VCaP (cell line): ENCODE measurements at regions not wholly inside any gene's neighbourhood (a gene's known extent, or its start where the extent isn't known, plus 50 kb on each side); places are given as distances from the start of the nearest gene placed in this dataset.

Experiments used
- H3K27ac ChIP-seq: fragments of 450-650 bp; 2 replicates; pipeline ENCODE4 v1.5.1; 2017
- TF ChIP-seq, protein P1 (sequence below): fragments of 450-650 bp; conservative IDR thresholded peaks from 2 replicates; pipeline ENCODE4 v1.5.1; 2017; ENCODE audit warnings: mild to moderate bottlenecking, moderate library complexity

- no peak overlapping the region for H3K27ac ChIP-seq
- TF ChIP-seq, protein P1, sequence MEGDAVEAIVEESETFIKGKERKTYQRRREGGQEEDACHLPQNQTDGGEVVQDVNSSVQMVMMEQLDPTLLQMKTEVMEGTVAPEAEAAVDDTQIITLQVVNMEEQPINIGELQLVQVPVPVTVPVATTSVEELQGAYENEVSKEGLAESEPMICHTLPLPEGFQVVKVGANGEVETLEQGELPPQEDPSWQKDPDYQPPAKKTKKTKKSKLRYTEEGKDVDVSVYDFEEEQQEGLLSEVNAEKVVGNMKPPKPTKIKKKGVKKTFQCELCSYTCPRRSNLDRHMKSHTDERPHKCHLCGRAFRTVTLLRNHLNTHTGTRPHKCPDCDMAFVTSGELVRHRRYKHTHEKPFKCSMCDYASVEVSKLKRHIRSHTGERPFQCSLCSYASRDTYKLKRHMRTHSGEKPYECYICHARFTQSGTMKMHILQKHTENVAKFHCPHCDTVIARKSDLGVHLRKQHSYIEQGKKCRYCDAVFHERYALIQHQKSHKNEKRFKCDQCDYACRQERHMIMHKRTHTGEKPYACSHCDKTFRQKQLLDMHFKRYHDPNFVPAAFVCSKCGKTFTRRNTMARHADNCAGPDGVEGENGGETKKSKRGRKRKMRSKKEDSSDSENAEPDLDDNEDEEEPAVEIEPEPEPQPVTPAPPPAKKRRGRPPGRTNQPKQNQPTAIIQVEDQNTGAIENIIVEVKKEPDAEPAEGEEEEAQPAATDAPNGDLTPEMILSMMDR, result no peak
Observed at GRCh38 chr3:103818398-103818797, 1383.6 kb downstream of the ZPLD1 start.

- H3K27ac ChIP-seq, result no peak overlapping the region
- TF ChIP-seq, protein P1, result no peak
Observed at GRCh38 chr3:103818800-103819199, 1384.0 kb downstream of the ZPLD1 start.

GRCh38 chr3:103825586-103825985 lies 1390.8 kb downstream of the ZPLD1 start:
- H3K27ac ChIP-seq, result no peak overlapping the region
- TF ChIP-seq, protein P1, result no peak

- TF ChIP-seq, protein P1, result no peak
Observed at GRCh38 chr3:103829723-103830326, 1395.0 kb downstream of the ZPLD1 start.

DNA sequence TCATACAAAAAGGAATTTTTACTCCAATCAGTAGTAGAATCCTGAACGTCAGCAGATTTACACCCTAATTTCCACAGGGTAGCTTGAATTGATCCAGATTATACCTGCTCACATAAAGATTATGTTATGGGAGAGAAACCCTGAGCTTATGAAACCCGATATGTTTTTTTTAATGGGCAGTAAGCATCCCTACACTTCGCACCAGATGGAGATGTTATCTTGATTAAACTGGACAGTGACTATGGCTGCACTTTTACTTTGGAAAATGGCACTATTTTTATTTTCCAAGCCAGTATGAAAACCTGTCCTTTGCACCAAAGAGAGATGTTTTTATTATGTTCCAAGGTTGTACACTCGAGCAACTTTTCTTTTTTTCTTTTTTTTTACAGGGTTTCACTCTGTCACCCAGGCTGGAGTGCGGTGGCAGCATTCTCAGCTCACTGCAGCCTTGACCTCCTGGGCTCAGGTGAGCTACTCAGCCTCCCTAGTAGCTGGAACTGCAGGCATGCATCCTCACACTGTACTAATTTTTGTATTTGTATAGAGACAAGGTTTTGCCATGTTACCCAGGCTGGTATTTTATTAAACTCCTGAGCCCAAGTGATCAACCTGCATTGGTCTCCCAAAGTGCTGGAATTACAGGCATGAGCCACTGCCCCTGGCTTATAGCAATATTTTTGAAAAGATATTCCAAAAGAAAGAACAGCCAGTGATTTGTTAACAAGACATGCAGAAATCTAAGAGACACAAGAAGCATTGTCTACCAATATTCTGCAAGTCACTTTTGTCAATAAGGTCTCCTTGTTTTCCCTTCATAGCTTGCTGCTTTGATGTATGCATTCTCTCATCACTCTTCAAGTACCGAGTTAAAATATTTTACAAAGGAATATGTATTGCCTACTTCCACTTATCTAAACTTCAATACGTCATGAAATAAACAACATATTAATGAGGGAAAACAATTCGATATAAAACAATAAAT lies 1412.6 kb downstream of the ZPLD1 start:
- TF ChIP-seq, protein P1, result no peak
- no peak overlapping the region for H3K27ac ChIP-seq

More at GRCh38 chr3:103829723-103830326, 1395.0 kb downstream of the ZPLD1 start:
- H3K27ac ChIP-seq, result no peak overlapping the region

DNA sequence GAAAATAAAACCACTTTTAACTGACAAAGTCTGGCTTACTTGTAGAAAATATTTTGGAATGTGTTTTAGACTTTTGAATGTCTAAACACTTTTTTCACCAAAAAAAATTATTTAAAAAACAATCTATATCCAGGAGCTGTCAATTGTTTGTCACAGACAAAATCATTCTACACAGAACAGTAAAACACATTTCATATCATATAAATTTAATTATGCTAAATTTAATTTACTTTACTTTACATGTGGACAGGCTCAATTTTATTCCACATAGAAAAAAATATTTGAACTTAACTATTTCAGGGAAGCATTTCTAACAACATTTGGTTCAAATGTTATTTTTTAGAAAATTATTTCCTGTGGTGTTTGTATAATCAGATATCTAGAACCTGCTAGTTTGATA lies 1417.0 kb downstream of the ZPLD1 start:
- TF ChIP-seq, protein P1, result no peak
- no peak overlapping the region for H3K27ac ChIP-seq

- no peak overlapping the region for H3K27ac ChIP-seq
- TF ChIP-seq, protein P1, result no peak
Observed at GRCh38 chr3:103862415-103862814, 1427.6 kb downstream of the ZPLD1 start.
